WTC11 (cell line): ENCODE measurements at regions not wholly inside any gene's neighbourhood (a gene's known extent, or its start where the extent isn't known, plus 50 kb on each side); places are given as distances from the start of the nearest gene placed in this dataset.

ENCODE experiments used
- ATAC-seq: fragments of 200-7000 bp; cut with Tn5 transposase; 2 replicates; pipeline ENCODE4 v1.10.0; 2021; ENCODE audit warnings: mild to moderate bottlenecking, moderate library complexity
- CTCF ChIA-PET: fragments of 300-600 bp; sonication (Branson Sonifier 250); formaldehyde crosslinking; loops from one replicate; lab custom pipeline; 2021; ENCODE audit warnings: antibody characterized with exemption; lab: Charles Lee
- POLR2A ChIA-PET: fragments of 350-600 bp; sonication (Branson Sonifier 250); formaldehyde crosslinking; loops from one replicate; lab custom pipeline; 2021; ENCODE audit warnings: antibody characterized with exemption; lab: Charles Lee
- DNase-seq: peaks from one replicate; pipeline ENCODE4 v3.0.0; 2021; ENCODE audit warnings: low spot score
- H3K27ac Mint-ChIP-seq: 2 replicates; pipeline ENCODE4 v1.8.0; 2021; ENCODE audit warnings: mixed read lengths
- H3K27me3 Mint-ChIP-seq: 2 replicates; pipeline ENCODE4 v1.8.0; 2021; ENCODE audit warnings: low read depth, mild to moderate bottlenecking, moderate library complexity, mixed read lengths
- H3K36me3 Mint-ChIP-seq: 2 replicates; pipeline ENCODE4 v1.8.0; 2021; ENCODE audit warnings: mixed read lengths
- H3K4me1 Mint-ChIP-seq: 2 replicates; pipeline ENCODE4 v1.8.0; 2022; ENCODE audit warnings: mixed read lengths
- H3K4me3 Mint-ChIP-seq: 2 replicates; pipeline ENCODE4 v1.8.0; 2021; ENCODE audit warnings: mild to moderate bottlenecking, moderate library complexity, mixed read lengths
- H3K9me3 Mint-ChIP-seq: 2 replicates; pipeline ENCODE4 v1.8.0; 2021; ENCODE audit warnings: mixed read lengths
- CDX4 ChIP-seq: fragments of 250-450 bp; sonication (Bioruptor Pico); IDR thresholded peaks from 2 replicates; pipeline ENCODE4 v1.9.0; 2021; ENCODE audit warnings: moderate library complexity, mild to moderate bottlenecking, inconsistent platforms, borderline replicate concordance
- ELF4 ChIP-seq: sonication (generic); formaldehyde crosslinking; IDR thresholded peaks from 2 replicates; pipeline ENCODE4 v1.8.1; 2022; ENCODE audit warnings: low read depth, mild to moderate bottlenecking, moderate library complexity, missing genetic modification reagents
- FOXJ3 ChIP-seq: sonication (generic); formaldehyde crosslinking; IDR thresholded peaks from 2 replicates; pipeline ENCODE4 v1.9.0; 2021; ENCODE audit warnings: missing genetic modification reagents, mild to moderate bottlenecking, borderline replicate concordance
- GABPB1 ChIP-seq: sonication (generic); formaldehyde crosslinking; IDR thresholded peaks from 2 replicates; pipeline ENCODE4 v1.8.1; 2023; ENCODE audit warnings: mild to moderate bottlenecking, missing genetic modification reagents
- TEAD1 ChIP-seq: sonication (generic); formaldehyde crosslinking; IDR thresholded peaks from 2 replicates; pipeline ENCODE4 v1.8.0; 2022; ENCODE audit warnings: mild to moderate bottlenecking, missing genetic modification reagents
- TP53 ChIP-seq: sonication (generic); formaldehyde crosslinking; IDR thresholded peaks from 2 replicates; pipeline ENCODE4 v1.8.1; 2023; ENCODE audit warnings: mild to moderate bottlenecking, missing genetic modification reagents
- ZMAT4 ChIP-seq: fragments of 250-450 bp; sonication (Bioruptor Pico); IDR thresholded peaks from 2 replicates; pipeline ENCODE4 v1.9.0; 2021; ENCODE audit warnings: mild to moderate bottlenecking
- ZNF219 ChIP-seq: sonication (generic); formaldehyde crosslinking; IDR thresholded peaks from 2 replicates; pipeline ENCODE4 v1.8.0; 2023; ENCODE audit warnings: missing genetic modification reagents, mild to moderate bottlenecking, borderline replicate concordance
- ZNF281 ChIP-seq: sonication (generic); formaldehyde crosslinking; IDR thresholded peaks from 2 replicates; pipeline ENCODE4 v1.8.0; 2023; ENCODE audit warnings: mild to moderate bottlenecking, missing genetic modification reagents
- ZNF671 ChIP-seq: fragments of 250-450 bp; sonication (Bioruptor Pico); IDR thresholded peaks from 2 replicates; pipeline ENCODE4 v1.8.0; 2021; ENCODE audit warnings: mild to moderate bottlenecking
- TF ChIP-seq, protein P1 (sequence below): sonication (generic); formaldehyde crosslinking; IDR thresholded peaks from 2 replicates; pipeline ENCODE4 v1.8.0; 2022; ENCODE audit warnings: mild to moderate bottlenecking, missing genetic modification reagents
- TF ChIP-seq, protein P2 (sequence below): sonication (generic); formaldehyde crosslinking; IDR thresholded peaks from 2 replicates; pipeline ENCODE4 v1.8.1; 2023; ENCODE audit warnings: mild to moderate bottlenecking, moderate library complexity, missing genetic modification reagents
- TF ChIP-seq, protein P3 (sequence below): fragments of 250-450 bp; sonication (Bioruptor Pico); conservative IDR thresholded peaks from 2 replicates; pipeline ENCODE4 v1.9.0; 2021; ENCODE audit warnings: mild to moderate bottlenecking
- TF ChIP-seq, protein P4 (sequence below): sonication (generic); formaldehyde crosslinking; IDR thresholded peaks from 2 replicates; pipeline ENCODE4 v1.8.1; 2022; ENCODE audit warnings: low read depth, missing genetic modification reagents, borderline replicate concordance
- TF ChIP-seq, protein P5 (sequence below): sonication (generic); formaldehyde crosslinking; IDR thresholded peaks from 2 replicates; pipeline ENCODE4 v1.8.1; 2022; ENCODE audit warnings: missing genetic modification reagents, borderline replicate concordance
- TF ChIP-seq, protein P6 (sequence below): sonication (generic); formaldehyde crosslinking; IDR thresholded peaks from 2 replicates; pipeline ENCODE4 v1.8.1; 2022; ENCODE audit warnings: mild to moderate bottlenecking, missing genetic modification reagents, moderate library complexity, borderline replicate concordance

- TF ChIP-seq, protein P1, sequence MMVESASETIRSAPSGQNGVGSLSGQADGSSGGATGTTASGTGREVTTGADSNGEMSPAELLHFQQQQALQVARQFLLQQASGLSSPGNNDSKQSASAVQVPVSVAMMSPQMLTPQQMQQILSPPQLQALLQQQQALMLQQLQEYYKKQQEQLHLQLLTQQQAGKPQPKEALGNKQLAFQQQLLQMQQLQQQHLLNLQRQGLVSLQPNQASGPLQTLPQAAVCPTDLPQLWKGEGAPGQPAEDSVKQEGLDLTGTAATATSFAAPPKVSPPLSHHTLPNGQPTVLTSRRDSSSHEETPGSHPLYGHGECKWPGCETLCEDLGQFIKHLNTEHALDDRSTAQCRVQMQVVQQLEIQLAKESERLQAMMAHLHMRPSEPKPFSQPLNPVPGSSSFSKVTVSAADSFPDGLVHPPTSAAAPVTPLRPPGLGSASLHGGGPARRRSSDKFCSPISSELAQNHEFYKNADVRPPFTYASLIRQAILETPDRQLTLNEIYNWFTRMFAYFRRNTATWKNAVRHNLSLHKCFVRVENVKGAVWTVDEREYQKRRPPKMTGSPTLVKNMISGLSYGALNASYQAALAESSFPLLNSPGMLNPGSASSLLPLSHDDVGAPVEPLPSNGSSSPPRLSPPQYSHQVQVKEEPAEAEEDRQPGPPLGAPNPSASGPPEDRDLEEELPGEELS (CRISPR knock-in tag), result no peak
Observed at GRCh38 chr2:222057347-222058073, 241.3 kb downstream of the PAX3 start (continued).

- H3K27me3 Mint-ChIP-seq, result peaks cover 100% of the 10 kb centered on the region
- CTCF ChIA-PET, result interaction anchor here (1.3 kb wide), 1 partner anchor 29 kb away, joined by 3 read pairs; no protein-coding TSS in a partner anchor
- no peak overlapping the region for H3K27ac Mint-ChIP-seq
- POLR2A ChIA-PET, result no interaction called here
- peaks cover 16% of the 10 kb centered on the region for H3K4me1 Mint-ChIP-seq
- ATAC-seq (no peak), DNase-seq (no peak)
- no peak overlapping the region for H3K4me3 Mint-ChIP-seq
- H3K9me3 Mint-ChIP-seq, result no peaks in the 10 kb centered on the region
- H3K36me3 Mint-ChIP-seq, result no peaks in the 10 kb centered on the region
- TF ChIP-seq, protein P2, sequence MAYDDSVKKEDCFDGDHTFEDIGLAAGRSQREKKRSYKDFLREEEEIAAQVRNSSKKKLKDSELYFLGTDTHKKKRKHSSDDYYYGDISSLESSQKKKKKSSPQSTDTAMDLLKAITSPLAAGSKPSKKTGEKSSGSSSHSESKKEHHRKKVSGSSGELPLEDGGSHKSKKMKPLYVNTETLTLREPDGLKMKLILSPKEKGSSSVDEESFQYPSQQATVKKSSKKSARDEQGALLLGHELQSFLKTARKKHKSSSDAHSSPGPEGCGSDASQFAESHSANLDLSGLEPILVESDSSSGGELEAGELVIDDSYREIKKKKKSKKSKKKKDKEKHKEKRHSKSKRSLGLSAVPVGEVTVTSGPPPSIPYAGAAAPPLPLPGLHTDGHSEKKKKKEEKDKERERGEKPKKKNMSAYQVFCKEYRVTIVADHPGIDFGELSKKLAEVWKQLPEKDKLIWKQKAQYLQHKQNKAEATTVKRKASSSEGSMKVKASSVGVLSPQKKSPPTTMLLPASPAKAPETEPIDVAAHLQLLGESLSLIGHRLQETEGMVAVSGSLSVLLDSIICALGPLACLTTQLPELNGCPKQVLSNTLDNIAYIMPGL (CRISPR knock-in tag), result no peak
- TF ChIP-seq ZNF671, result no peak
- TF ChIP-seq ELF4 (CRISPR knock-in tag), result no peak
- TF ChIP-seq, protein P3, sequence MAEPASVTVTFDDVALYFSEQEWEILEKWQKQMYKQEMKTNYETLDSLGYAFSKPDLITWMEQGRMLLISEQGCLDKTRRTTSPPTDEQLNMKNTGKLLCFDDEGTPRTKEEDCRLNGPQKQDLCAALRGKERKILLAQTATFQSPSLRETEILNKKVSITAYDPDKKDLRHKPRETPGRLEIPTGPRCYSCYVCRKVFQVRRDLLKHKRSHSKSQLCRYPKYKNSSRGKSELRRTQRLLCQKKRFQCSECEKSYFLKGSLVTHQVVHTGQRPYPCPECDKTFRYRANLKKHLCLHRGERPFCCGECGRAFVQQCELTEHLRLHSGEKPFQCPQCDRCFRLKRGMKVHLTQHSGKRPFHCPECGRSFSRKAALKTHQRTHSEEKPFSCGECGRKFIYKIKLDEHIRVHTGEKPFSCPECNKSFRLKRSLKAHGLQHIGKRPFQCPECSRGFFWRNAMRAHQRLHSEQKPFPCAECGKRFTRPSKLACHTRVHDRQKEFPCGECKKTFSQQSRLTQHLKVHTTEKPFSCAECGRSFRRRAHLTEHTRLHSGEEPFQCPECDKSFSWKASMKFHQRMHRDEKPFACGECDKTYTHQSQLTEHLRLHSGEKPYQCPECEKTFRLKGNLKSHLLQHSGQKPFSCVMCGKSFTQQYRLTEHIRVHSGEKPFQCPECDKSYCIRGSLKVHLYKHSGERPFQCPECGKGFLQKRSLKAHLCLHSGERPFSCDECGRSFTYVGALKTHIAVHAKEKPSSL, result no peak
- TF ChIP-seq TP53, result no peak
- no peak for TF ChIP-seq ZMAT4 (CRISPR knock-in tag)
- no peak for TF ChIP-seq ZNF281 (CRISPR knock-in tag)
- TF ChIP-seq, protein P4, sequence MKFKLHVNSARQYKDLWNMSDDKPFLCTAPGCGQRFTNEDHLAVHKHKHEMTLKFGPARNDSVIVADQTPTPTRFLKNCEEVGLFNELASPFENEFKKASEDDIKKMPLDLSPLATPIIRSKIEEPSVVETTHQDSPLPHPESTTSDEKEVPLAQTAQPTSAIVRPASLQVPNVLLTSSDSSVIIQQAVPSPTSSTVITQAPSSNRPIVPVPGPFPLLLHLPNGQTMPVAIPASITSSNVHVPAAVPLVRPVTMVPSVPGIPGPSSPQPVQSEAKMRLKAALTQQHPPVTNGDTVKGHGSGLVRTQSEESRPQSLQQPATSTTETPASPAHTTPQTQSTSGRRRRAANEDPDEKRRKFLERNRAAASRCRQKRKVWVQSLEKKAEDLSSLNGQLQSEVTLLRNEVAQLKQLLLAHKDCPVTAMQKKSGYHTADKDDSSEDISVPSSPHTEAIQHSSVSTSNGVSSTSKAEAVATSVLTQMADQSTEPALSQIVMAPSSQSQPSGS (CRISPR knock-in tag), result no peak
- no peak for TF ChIP-seq FOXJ3 (CRISPR knock-in tag)
- no peak for TF ChIP-seq GABPB1
- no peak for TF ChIP-seq TEAD1
- no peak for TF ChIP-seq ZNF219 (CRISPR knock-in tag)
- TF ChIP-seq, protein P5, sequence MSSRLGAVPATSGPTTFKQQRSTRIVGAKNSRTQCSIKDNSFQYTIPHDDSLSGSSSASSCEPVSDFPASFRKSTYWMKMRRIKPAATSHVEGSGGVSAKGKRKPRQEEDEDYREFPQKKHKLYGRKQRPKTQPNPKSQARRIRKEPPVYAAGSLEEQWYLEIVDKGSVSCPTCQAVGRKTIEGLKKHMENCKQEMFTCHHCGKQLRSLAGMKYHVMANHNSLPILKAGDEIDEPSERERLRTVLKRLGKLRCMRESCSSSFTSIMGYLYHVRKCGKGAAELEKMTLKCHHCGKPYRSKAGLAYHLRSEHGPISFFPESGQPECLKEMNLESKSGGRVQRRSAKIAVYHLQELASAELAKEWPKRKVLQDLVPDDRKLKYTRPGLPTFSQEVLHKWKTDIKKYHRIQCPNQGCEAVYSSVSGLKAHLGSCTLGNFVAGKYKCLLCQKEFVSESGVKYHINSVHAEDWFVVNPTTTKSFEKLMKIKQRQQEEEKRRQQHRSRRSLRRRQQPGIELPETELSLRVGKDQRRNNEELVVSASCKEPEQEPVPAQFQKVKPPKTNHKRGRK (CRISPR knock-in tag), result no peak
- TF ChIP-seq CDX4 (CRISPR knock-in tag), result no peak
- TF ChIP-seq, protein P6, sequence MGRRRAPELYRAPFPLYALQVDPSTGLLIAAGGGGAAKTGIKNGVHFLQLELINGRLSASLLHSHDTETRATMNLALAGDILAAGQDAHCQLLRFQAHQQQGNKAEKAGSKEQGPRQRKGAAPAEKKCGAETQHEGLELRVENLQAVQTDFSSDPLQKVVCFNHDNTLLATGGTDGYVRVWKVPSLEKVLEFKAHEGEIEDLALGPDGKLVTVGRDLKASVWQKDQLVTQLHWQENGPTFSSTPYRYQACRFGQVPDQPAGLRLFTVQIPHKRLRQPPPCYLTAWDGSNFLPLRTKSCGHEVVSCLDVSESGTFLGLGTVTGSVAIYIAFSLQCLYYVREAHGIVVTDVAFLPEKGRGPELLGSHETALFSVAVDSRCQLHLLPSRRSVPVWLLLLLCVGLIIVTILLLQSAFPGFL (CRISPR knock-in tag), result no peak
Observed at GRCh38 chr2:222055328-222055727, 243.5 kb downstream of the PAX3 start.
